GM12874 (cell line): ENCODE measurements at regions not wholly inside any gene's neighbourhood (a gene's known extent, or its start where the extent isn't known, plus 50 kb on each side); places are given as distances from the start of the nearest gene placed in this dataset.

ENCODE experiments used
- TF ChIP-seq, protein P1 (sequence below): IDR thresholded peaks from 2 replicates; pipeline ENCODE4 v1.5.1; 2011; ENCODE audit warnings: low read depth, mild to moderate bottlenecking, control low read depth, low read length, moderate library complexity; ENCODE audit not compliant: insufficient read depth

DNA sequence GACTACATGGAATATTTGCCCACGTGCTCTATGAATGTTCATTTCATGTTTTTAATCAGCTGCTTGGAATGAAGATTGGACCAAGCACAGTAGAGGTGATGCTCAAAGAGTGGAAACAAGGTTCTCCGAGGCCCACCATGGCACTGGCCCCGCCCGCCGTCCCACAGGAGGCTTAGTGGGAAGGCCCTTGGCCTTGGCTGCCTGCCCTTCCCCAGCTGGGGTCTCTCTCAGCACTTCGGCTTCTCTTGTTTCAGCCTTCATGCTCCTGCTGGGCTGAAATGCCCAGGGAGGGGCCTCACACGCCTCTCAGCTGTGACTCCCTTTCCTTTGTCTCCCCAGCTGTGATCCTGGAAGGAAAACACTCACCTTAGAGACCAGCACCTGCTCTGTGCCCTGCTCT lies 833.2 kb downstream of the GALR1 start:
- TF ChIP-seq, protein P1, sequence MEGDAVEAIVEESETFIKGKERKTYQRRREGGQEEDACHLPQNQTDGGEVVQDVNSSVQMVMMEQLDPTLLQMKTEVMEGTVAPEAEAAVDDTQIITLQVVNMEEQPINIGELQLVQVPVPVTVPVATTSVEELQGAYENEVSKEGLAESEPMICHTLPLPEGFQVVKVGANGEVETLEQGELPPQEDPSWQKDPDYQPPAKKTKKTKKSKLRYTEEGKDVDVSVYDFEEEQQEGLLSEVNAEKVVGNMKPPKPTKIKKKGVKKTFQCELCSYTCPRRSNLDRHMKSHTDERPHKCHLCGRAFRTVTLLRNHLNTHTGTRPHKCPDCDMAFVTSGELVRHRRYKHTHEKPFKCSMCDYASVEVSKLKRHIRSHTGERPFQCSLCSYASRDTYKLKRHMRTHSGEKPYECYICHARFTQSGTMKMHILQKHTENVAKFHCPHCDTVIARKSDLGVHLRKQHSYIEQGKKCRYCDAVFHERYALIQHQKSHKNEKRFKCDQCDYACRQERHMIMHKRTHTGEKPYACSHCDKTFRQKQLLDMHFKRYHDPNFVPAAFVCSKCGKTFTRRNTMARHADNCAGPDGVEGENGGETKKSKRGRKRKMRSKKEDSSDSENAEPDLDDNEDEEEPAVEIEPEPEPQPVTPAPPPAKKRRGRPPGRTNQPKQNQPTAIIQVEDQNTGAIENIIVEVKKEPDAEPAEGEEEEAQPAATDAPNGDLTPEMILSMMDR, result no peak

DNA sequence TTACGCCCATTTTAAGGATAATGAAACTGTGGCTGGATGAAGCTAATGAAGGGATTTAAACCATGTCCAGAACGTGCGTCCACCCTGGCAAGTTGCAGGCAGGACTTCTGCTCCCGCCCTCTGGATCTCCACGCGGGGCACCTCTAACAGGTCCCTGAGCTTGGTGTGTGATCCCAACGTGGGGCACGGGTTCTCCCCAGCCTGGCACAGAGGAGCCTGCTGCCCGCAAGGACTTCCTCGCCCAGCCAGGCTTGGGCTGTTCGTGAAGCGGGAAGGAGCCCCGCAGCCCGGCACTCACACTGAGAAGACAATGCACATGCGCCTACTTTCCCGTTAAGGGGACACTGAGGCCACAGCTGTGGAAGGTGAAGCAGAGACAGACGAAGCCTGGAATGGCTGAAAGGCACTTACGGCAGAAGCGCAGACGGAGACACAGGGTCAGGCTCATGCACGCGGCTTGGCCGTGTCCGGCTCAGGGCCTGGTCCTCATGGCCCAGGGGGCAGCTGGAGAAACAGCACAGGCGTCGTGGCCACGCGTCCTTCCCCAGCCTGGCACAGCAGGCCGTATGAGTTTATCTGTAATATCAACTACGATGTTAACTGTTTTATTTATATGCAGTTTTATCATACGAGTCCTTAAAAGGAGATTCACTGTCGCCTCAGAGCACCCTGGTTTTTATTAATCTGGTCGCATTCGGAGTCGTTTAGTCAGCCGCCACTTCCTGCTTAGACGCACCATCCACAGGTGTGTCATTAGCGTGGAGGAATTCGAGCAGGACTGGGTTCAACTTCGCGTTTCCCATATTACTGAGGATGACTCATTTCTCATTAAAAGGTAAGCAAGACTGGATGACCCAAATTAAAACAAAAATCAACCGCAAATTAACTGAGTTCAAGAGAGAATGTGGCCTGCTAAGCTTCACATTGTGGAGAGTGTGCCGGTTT lies 835.9 kb downstream of the GALR1 start:
- TF ChIP-seq, protein P1, result no peak

DNA sequence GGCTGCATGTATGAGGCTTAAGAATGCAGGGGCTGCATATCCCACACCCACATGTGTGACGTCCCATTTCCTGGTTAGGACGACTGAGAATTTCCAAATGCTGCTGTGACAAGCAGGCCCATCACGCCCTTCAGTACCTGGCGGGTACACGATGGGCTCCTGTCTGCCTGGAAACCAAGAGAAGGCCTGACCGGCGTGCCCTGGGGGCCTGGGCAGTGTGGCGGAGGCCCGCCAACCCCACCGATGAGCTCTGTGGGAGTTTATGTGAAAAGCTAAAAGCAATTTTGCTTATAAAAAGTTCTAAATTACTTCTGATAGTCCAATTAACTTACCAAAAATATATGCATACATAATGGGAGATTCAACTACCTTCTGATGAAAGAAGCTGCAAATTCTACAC lies 837.3 kb downstream of the GALR1 start:
- TF ChIP-seq, protein P1, result no peak

DNA sequence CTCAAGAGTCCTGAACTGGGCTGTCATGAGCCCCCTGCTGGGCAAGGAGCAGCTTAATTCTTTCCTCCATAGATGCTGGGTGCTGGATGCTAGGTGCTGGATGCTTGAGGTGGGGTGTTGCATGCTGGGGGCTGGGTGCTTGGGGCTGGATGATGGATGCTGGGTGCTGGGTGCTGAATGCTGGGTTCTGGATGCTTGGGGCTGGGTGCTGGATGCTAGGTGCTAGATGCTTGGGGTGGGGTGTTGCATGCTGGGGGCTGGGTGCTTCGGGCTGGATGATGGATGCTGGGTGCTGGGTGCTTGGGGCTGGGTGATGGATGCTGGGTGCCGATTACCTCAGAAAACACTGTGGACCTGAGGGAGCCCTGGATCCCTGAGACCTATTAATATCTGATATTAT lies 837.7 kb downstream of the GALR1 start:
- TF ChIP-seq, protein P1, result no peak

DNA sequence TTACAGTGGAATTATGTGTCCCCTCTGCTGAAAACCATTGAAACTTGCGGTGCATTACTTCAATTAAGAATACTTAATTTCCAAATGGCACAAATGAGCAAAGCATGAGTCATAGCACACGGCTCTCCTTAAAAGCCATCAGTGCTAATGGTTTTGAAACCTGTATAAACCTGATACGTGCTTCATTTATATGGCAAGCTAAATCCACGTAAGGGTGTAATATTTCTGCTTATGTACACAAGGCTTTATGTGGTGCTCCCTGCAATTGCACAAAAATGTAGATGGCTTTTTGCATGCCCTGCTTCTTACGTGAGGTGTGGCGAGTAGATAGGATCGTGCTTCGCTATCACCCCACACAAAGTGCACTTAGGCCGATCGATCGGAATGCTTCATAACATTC lies 840.9 kb downstream of the GALR1 start:
- TF ChIP-seq, protein P1, result no peak

DNA sequence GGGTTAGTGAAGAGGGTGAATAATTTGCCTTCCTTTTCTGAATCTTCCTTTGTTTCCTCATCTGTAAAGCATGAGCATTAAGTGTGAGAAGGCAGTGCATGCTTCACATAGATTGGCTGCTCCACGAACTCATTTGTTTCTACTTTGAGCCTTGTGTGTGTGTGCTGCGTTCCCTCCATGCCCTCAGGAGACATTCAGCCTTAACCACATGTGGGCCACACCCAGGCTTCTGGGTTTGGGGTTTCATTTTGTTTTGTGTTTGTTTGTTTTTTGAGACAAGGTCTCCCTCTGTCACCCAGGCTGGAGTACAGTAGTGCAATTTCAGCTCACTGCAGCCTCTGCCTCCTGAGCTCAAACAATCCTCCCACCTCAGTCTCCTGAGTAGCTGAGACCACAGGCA lies 843.3 kb downstream of the GALR1 start:
- TF ChIP-seq, protein P1, result no peak

DNA sequence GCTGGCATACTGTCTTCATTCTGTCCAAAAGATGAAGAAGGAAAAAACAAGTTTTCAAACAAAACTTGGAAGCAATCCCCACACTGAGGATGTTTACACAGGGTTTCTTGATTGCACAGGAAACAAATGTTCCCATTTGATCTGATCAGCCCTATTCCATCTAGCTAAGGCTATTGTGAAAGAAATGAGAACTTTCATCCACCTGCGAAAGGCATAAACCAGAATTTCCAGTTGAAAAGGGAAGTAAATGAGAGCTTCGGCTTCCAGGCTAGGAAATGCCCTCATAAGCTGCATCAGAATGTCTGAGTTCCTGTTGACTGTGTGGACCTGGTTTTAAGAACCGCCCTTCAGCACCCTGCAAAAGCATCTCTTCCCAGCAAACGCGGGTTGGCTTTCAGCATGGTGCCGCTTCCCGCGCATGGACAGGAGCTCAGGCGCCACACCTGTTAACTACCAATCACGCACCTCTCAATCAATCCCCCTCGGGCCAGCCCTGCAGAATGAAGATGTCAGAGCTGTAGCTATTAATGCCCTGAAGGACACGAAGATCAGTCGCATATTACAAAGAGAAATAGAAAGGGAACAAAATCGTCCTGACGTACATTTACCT lies 850.4 kb downstream of the GALR1 start:
- TF ChIP-seq, protein P1, result no peak
